ENCODE measurements at regions not wholly inside any gene's neighbourhood (a gene's known extent, or its start where the extent isn't known, plus 50 kb on each side); places are given as distances from the start of the nearest gene placed in this dataset.
"Not testable (repeated sequence)": the region's sequence is repeated elsewhere in the genome, so short reads cannot be mapped to it uniquely, and the experiment has no call there.

- H3K27me3 ChIP-seq (ENCODE audit: insufficient read depth, low read depth); H3K4me2 ChIP-seq; H4K20me1 ChIP-seq (ENCODE audit: insufficient read depth); H3K79me2 ChIP-seq (ENCODE audit: insufficient read depth, low read depth); H3K9ac ChIP-seq; H2AFZ ChIP-seq (ENCODE audit: low read depth); H3K36me3 ChIP-seq (ENCODE audit: insufficient read depth); H3K4me3 ChIP-seq (IDR thresholded peaks at IDR 0.05; ENCODE audit: insufficient read depth, low read depth, low read length); H3K27ac ChIP-seq: not testable (repeated sequence)
- peaks cover 16% of the 10 kb centered on the region for H3K4me1 ChIP-seq (ENCODE audit: low read depth, poor library complexity, severe bottlenecking)
Measured at GRCh38 chr20:25978450-25979190, 282.0 kb upstream of the ZNF337 start.

- not testable (repeated sequence) for H4K20me1 ChIP-seq (ENCODE audit: insufficient read depth); H3K36me3 ChIP-seq (ENCODE audit: insufficient read depth); H2AFZ ChIP-seq (ENCODE audit: low read depth); H3K27me3 ChIP-seq (ENCODE audit: insufficient read depth, low read depth); H3K4me2 ChIP-seq; H3K4me3 ChIP-seq (IDR thresholded peaks at IDR 0.05; ENCODE audit: insufficient read depth, low read depth, low read length); H3K9ac ChIP-seq; H3K27ac ChIP-seq; H3K79me2 ChIP-seq (ENCODE audit: insufficient read depth, low read depth); H3K4me1 ChIP-seq (ENCODE audit: low read depth, poor library complexity, severe bottlenecking)
Measured at GRCh38 chr20:25975816-25976215, 279.2 kb upstream of the ZNF337 start.

- H3K4me3 ChIP-seq (IDR thresholded peaks at IDR 0.05; ENCODE audit: insufficient read depth, low read depth, low read length); H3K4me2 ChIP-seq; H3K9ac ChIP-seq; H3K36me3 ChIP-seq (ENCODE audit: insufficient read depth); H3K79me2 ChIP-seq (ENCODE audit: insufficient read depth, low read depth); H3K27ac ChIP-seq; H4K20me1 ChIP-seq (ENCODE audit: insufficient read depth); H3K27me3 ChIP-seq (ENCODE audit: insufficient read depth, low read depth); H3K4me1 ChIP-seq (ENCODE audit: low read depth, poor library complexity, severe bottlenecking); H2AFZ ChIP-seq (ENCODE audit: low read depth): not testable (repeated sequence)
Measured at GRCh38 chr20:25965203-25965602, 268.6 kb upstream of the ZNF337 start.

GRCh38 chr20:25953876-25954275 lies 257.2 kb upstream of the ZNF337 start:
- H3K27me3 ChIP-seq (ENCODE audit: insufficient read depth, low read depth); H3K4me1 ChIP-seq (ENCODE audit: low read depth, poor library complexity, severe bottlenecking); H3K9ac ChIP-seq; H3K79me2 ChIP-seq (ENCODE audit: insufficient read depth, low read depth); H3K36me3 ChIP-seq (ENCODE audit: insufficient read depth); H3K4me2 ChIP-seq; H3K27ac ChIP-seq; H2AFZ ChIP-seq (ENCODE audit: low read depth); H4K20me1 ChIP-seq (ENCODE audit: insufficient read depth); H3K4me3 ChIP-seq (IDR thresholded peaks at IDR 0.05; ENCODE audit: insufficient read depth, low read depth, low read length): not testable (repeated sequence)

- H3K4me2 ChIP-seq; H3K27ac ChIP-seq; H2AFZ ChIP-seq (ENCODE audit: low read depth); H3K36me3 ChIP-seq (ENCODE audit: insufficient read depth); H3K4me3 ChIP-seq (IDR thresholded peaks at IDR 0.05; ENCODE audit: insufficient read depth, low read depth, low read length); H4K20me1 ChIP-seq (ENCODE audit: insufficient read depth); H3K27me3 ChIP-seq (ENCODE audit: insufficient read depth, low read depth); H3K4me1 ChIP-seq (ENCODE audit: low read depth, poor library complexity, severe bottlenecking); H3K79me2 ChIP-seq (ENCODE audit: insufficient read depth, low read depth); H3K9ac ChIP-seq: not testable (repeated sequence)
Measured at GRCh38 chr20:25935230-25935629, 238.6 kb upstream of the ZNF337 start.

- not testable (repeated sequence) for H2AFZ ChIP-seq (ENCODE audit: low read depth); H3K4me2 ChIP-seq; H3K4me3 ChIP-seq (IDR thresholded peaks at IDR 0.05; ENCODE audit: insufficient read depth, low read depth, low read length); H3K36me3 ChIP-seq (ENCODE audit: insufficient read depth); H3K79me2 ChIP-seq (ENCODE audit: insufficient read depth, low read depth); H4K20me1 ChIP-seq (ENCODE audit: insufficient read depth); H3K9ac ChIP-seq; H3K27ac ChIP-seq; H3K4me1 ChIP-seq (ENCODE audit: low read depth, poor library complexity, severe bottlenecking); H3K27me3 ChIP-seq (ENCODE audit: insufficient read depth, low read depth)
Measured at GRCh38 chr20:25932806-25933205, 236.2 kb upstream of the ZNF337 start.

GRCh38 chr20:25932170-25932569 lies 235.5 kb upstream of the ZNF337 start:
- not testable (repeated sequence) for H3K79me2 ChIP-seq (ENCODE audit: insufficient read depth, low read depth); H4K20me1 ChIP-seq (ENCODE audit: insufficient read depth); H3K4me1 ChIP-seq (ENCODE audit: low read depth, poor library complexity, severe bottlenecking); H3K27me3 ChIP-seq (ENCODE audit: insufficient read depth, low read depth); H3K4me3 ChIP-seq (IDR thresholded peaks at IDR 0.05; ENCODE audit: insufficient read depth, low read depth, low read length); H3K36me3 ChIP-seq (ENCODE audit: insufficient read depth); H3K27ac ChIP-seq; H3K9ac ChIP-seq; H2AFZ ChIP-seq (ENCODE audit: low read depth); H3K4me2 ChIP-seq

GRCh38 chr20:25902321-25902720 lies 205.7 kb upstream of the ZNF337 start:
- H3K27ac ChIP-seq; H3K36me3 ChIP-seq (ENCODE audit: insufficient read depth); H3K27me3 ChIP-seq (ENCODE audit: insufficient read depth, low read depth); H3K9ac ChIP-seq; H2AFZ ChIP-seq (ENCODE audit: low read depth); H3K4me2 ChIP-seq; H3K4me3 ChIP-seq (IDR thresholded peaks at IDR 0.05; ENCODE audit: insufficient read depth, low read depth, low read length); H3K4me1 ChIP-seq (ENCODE audit: low read depth, poor library complexity, severe bottlenecking); H3K79me2 ChIP-seq (ENCODE audit: insufficient read depth, low read depth); H4K20me1 ChIP-seq (ENCODE audit: insufficient read depth): not testable (repeated sequence)

GRCh38 chr20:25898663-25899062 lies 202.0 kb upstream of the ZNF337 start:
- not testable (repeated sequence) for H3K4me2 ChIP-seq; H3K79me2 ChIP-seq (ENCODE audit: insufficient read depth, low read depth); H4K20me1 ChIP-seq (ENCODE audit: insufficient read depth); H2AFZ ChIP-seq (ENCODE audit: low read depth); H3K4me1 ChIP-seq (ENCODE audit: low read depth, poor library complexity, severe bottlenecking); H3K36me3 ChIP-seq (ENCODE audit: insufficient read depth); H3K27ac ChIP-seq; H3K9ac ChIP-seq; H3K4me3 ChIP-seq (IDR thresholded peaks at IDR 0.05; ENCODE audit: insufficient read depth, low read depth, low read length); H3K27me3 ChIP-seq (ENCODE audit: insufficient read depth, low read depth)

GRCh38 chr20:25879096-25879495 lies 182.4 kb upstream of the ZNF337 start:
- not testable (repeated sequence) for H3K4me3 ChIP-seq (IDR thresholded peaks at IDR 0.05; ENCODE audit: insufficient read depth, low read depth, low read length); H3K4me1 ChIP-seq (ENCODE audit: low read depth, poor library complexity, severe bottlenecking); H3K27me3 ChIP-seq (ENCODE audit: insufficient read depth, low read depth); H3K79me2 ChIP-seq (ENCODE audit: insufficient read depth, low read depth); H2AFZ ChIP-seq (ENCODE audit: low read depth); H3K27ac ChIP-seq; H3K4me2 ChIP-seq; H3K9ac ChIP-seq; H4K20me1 ChIP-seq (ENCODE audit: insufficient read depth); H3K36me3 ChIP-seq (ENCODE audit: insufficient read depth)

- H3K79me2 ChIP-seq (ENCODE audit: insufficient read depth, low read depth); H3K4me3 ChIP-seq (IDR thresholded peaks at IDR 0.05; ENCODE audit: insufficient read depth, low read depth, low read length); H2AFZ ChIP-seq (ENCODE audit: low read depth); H3K27ac ChIP-seq; H3K36me3 ChIP-seq (ENCODE audit: insufficient read depth); H3K27me3 ChIP-seq (ENCODE audit: insufficient read depth, low read depth); H3K9ac ChIP-seq; H3K4me2 ChIP-seq; H4K20me1 ChIP-seq (ENCODE audit: insufficient read depth); H3K4me1 ChIP-seq (ENCODE audit: low read depth, poor library complexity, severe bottlenecking): not testable (repeated sequence)
Measured at GRCh38 chr20:25868650-25868979, 172.0 kb upstream of the ZNF337 start.

Measured in KMS-11 (cell line).